GM21737 (cell line): ENCODE measurements at regions not wholly inside any gene's neighbourhood (a gene's known extent, or its start where the extent isn't known, plus 50 kb on each side); places are given as distances from the start of the nearest gene placed in this dataset.

Experiments used
- ATAC-seq: cut with Tn5 transposase; IDR thresholded peaks from one replicate; pipeline ENCODE4 v1.9.1; 2021; ENCODE audit warnings: mild to moderate bottlenecking, moderate library complexity; ENCODE audit not compliant: unreplicated experiment

- no peak for ATAC-seq
These were observed 72.1 kb upstream of the STK32A start for GRCh38 chr5:147162740-147163139.

GRCh38 chr5:147167529-147167928, 67.3 kb upstream of the STK32A start:
- no peak for ATAC-seq

- no peak for ATAC-seq
These were observed 66.1 kb upstream of the STK32A start for GRCh38 chr5:147168578-147169327.

- peak; percentile 80 for ATAC-seq
These were observed 65.4 kb upstream of the STK32A start for GRCh38 chr5:147169399-147169798.

- peak; percentile 30 for ATAC-seq
These were observed 64.9 kb upstream of the STK32A start for GRCh38 chr5:147169901-147170300.

- peak; percentile 54 for ATAC-seq
These were observed 64.2 kb upstream of the STK32A start for GRCh38 chr5:147170603-147171002.

- ATAC-seq, result no peak
These were observed 60.1 kb upstream of the STK32A start for GRCh38 chr5:147174671-147175265.

GRCh38 chr5:147175516-147176097, 59.2 kb upstream of the STK32A start:
- ATAC-seq, result no peak

- no peak for ATAC-seq
These were observed 58.4 kb upstream of the STK32A start for GRCh38 chr5:147176422-147176821.

GRCh38 chr5:147177125-147177840, 57.5 kb upstream of the STK32A start:
- ATAC-seq, result no peak

- ATAC-seq, result no peak
These were observed 55.2 kb upstream of the STK32A start for GRCh38 chr5:147179562-147180147.

- no peak for ATAC-seq
These were observed 54.1 kb upstream of the STK32A start for GRCh38 chr5:147180751-147181150.
